H1 (cell line): ENCODE measurements at regions not wholly inside any gene's neighbourhood (a gene's known extent, or its start where the extent isn't known, plus 50 kb on each side); places are given as distances from the start of the nearest gene placed in this dataset.

Source experiments
- CTCF ChIA-PET: fragments of 300-600 bp; sonication (Branson Sonifier 250); formaldehyde crosslinking; loops from one replicate; lab custom pipeline; 2021; ENCODE audit not compliant: partially characterized antibody; lab: Charles Lee
- POLR2A ChIA-PET: fragments of 300-600 bp; sonication (Branson Sonifier 250); formaldehyde crosslinking; loops from one replicate; lab custom pipeline; 2021; ENCODE audit warnings: inconsistent platforms; ENCODE audit not compliant: partially characterized antibody; lab: Charles Lee
- DNase-seq, 2 experiments: peaks; one replicate each; pipeline versions ENCODE4 v3.0.0 to v3.0.0-alpha.2; 2010 to 2022; ENCODE audit warnings: low spot score in 2 of 2, low read depth in 1 of 2, mixed read lengths in 1 of 2
- FAIRE-seq: peaks from 2 replicates; lab custom pipeline; 2011; peaks lifted over from hg19 to GRCh38; lab: Jason Lieb, UNC
- H2AFZ ChIP-seq: 2 replicates; pipeline ENCODE4 v1.8.1; 2012; ENCODE audit warnings: low read length, inconsistent platforms
- H2AK5ac ChIP-seq: 2 replicates; pipeline ENCODE4 v1.6.1; 2013; ENCODE audit warnings: low read depth, low read length
- H2BK120ac ChIP-seq: replicated peaks from 2 replicates; pipeline ENCODE3; 2013; ENCODE audit warnings: low read depth, low read length, inconsistent platforms
- H2BK12ac ChIP-seq: 2 replicates; pipeline ENCODE4 v1.6.1; 2013; ENCODE audit warnings: low read depth, low read length
- H2BK15ac ChIP-seq: 2 replicates; pipeline ENCODE4 v1.6.1; 2013; ENCODE audit warnings: low read length
- H2BK20ac ChIP-seq: 2 replicates; pipeline ENCODE4 v1.6.1; 2013; ENCODE audit warnings: low read length
- H2BK5ac ChIP-seq: 2 replicates; pipeline ENCODE4 v1.6.1; 2013; ENCODE audit warnings: low read depth, low read length
- H3K14ac ChIP-seq: 2 replicates; pipeline ENCODE4 v1.6.1; 2013; ENCODE audit warnings: inconsistent platforms; ENCODE audit not compliant: insufficient read length
- H3K18ac ChIP-seq: 2 replicates; pipeline ENCODE4 v1.6.1; 2013; ENCODE audit warnings: low read length; ENCODE audit errors: extremely low read depth
- H3K23ac ChIP-seq: 2 replicates; pipeline ENCODE4 v1.6.1; 2013; ENCODE audit warnings: inconsistent platforms; ENCODE audit not compliant: insufficient read length
- H3K23me2 ChIP-seq: 2 replicates; pipeline ENCODE4 v1.6.1; 2013; ENCODE audit warnings: low read depth, low read length
- H3K27ac ChIP-seq: 2 replicates; pipeline ENCODE4 v1.6.1; 2011; ENCODE audit warnings: low read depth, low read length, inconsistent platforms
- H3K27me3 ChIP-seq, 4 experiments: replicated peaks in 1 of 4; 1 replicate in 1 of 4; 2 replicates in 3 of 4; pipeline versions ENCODE4 v1.6.1 to v1.8.1; 2011 to 2013; ENCODE audit warnings: low read length in 3 of 4, mild to moderate bottlenecking in 3 of 4, inconsistent platforms in 2 of 4, mixed read lengths in 2 of 4, moderate library complexity in 1 of 4; ENCODE audit not compliant: control insufficient read depth in 3 of 4, insufficient read depth in 3 of 4; ENCODE audit errors: extremely low read depth in 1 of 4
- H3K36me3 ChIP-seq, 4 experiments: 2 replicates each; pipeline versions ENCODE4 v1.6.1 to v1.8.1; 2011 to 2013; ENCODE audit warnings: mild to moderate bottlenecking in 4 of 4, low read length in 3 of 4, moderate library complexity in 2 of 4, control low read depth in 1 of 4, inconsistent platforms in 1 of 4; ENCODE audit not compliant: insufficient read depth in 4 of 4, control insufficient read depth in 2 of 4
- H3K4ac ChIP-seq: replicated peaks from 2 replicates; pipeline ENCODE3; 2013; ENCODE audit warnings: low read length, low read depth, mixed read lengths, inconsistent platforms; ENCODE audit not compliant: insufficient read length
- H3K4me1 ChIP-seq, 4 experiments: replicated peaks in 1 of 4; 1 replicate in 1 of 4; 2 replicates in 3 of 4; pipeline versions ENCODE4 v1.6.1 to v1.8.1; 2011 to 2013; ENCODE audit warnings: low read length in 3 of 4, inconsistent platforms in 2 of 4, mixed read lengths in 1 of 4; ENCODE audit not compliant: insufficient read depth in 4 of 4, control insufficient read depth in 3 of 4
- H3K4me2 ChIP-seq, 2 experiments: 2 replicates each; pipeline versions ENCODE4 v1.6.1 to v1.8.1; 2011 to 2013; ENCODE audit warnings: low read depth in 2 of 2, low read length in 2 of 2, control low read depth in 1 of 2, inconsistent platforms in 1 of 2, mild to moderate bottlenecking in 1 of 2; ENCODE audit not compliant: insufficient read depth in 1 of 2
- H3K4me3 ChIP-seq, 4 experiments: fragments of 200-600, 300-600 bp in 1 of 4; sonication (generic), shearing (Covaris generic), sonication (Bioruptor Twin) in 1 of 4; 2 replicates each; pipeline versions ENCODE4 v1.5.1 to v1.8.1; 2011 to 2016; ENCODE audit warnings: low read length in 4 of 4, low read depth in 3 of 4, control low read depth in 2 of 4, inconsistent platforms in 2 of 4, mild to moderate bottlenecking in 2 of 4, mixed read lengths in 1 of 4, moderate library complexity in 1 of 4; ENCODE audit not compliant: insufficient read depth in 2 of 4; ENCODE audit errors: extremely low read depth in 1 of 4
- H3K56ac ChIP-seq: replicated peaks from 2 replicates; pipeline ENCODE3; 2013; ENCODE audit warnings: low read depth, mild to moderate bottlenecking, mixed read lengths, low read length, inconsistent platforms; ENCODE audit not compliant: insufficient read length
- H3K79me1 ChIP-seq: 2 replicates; pipeline ENCODE4 v1.6.1; 2013; ENCODE audit warnings: low read depth, low read length, control low read depth
- H3K79me2 ChIP-seq, 2 experiments: 2 replicates each; pipeline versions ENCODE4 v1.6.1 to v1.8.1; 2012 to 2013; ENCODE audit warnings: low read length in 2 of 2, mild to moderate bottlenecking in 2 of 2, inconsistent platforms in 1 of 2; ENCODE audit not compliant: insufficient read depth in 2 of 2, control insufficient read depth in 1 of 2
- H3K9ac ChIP-seq, 4 experiments: replicated peaks in 1 of 4; 1 replicate in 1 of 4; 2 replicates in 3 of 4; pipeline versions ENCODE4 v1.6.1 to v1.8.1; 2011 to 2013; ENCODE audit warnings: low read depth in 3 of 4, low read length in 3 of 4, control low read depth in 2 of 4, mild to moderate bottlenecking in 2 of 4, moderate library complexity in 2 of 4, inconsistent platforms in 1 of 4; ENCODE audit errors: extremely low read depth in 1 of 4
- H3K9me3 ChIP-seq, 2 experiments: 2 replicates each; pipeline versions ENCODE4 v1.6.1 to v1.8.1; 2012 to 2013; ENCODE audit warnings: mild to moderate bottlenecking in 2 of 2, moderate library complexity in 2 of 2, control low read depth in 1 of 2, inconsistent platforms in 1 of 2, low read depth in 1 of 2, low read length in 1 of 2, mixed read lengths in 1 of 2; ENCODE audit not compliant: insufficient read depth in 2 of 2
- H4K20me1 ChIP-seq, 2 experiments: replicated peaks in 1 of 2; 2 replicates each; pipeline versions ENCODE3 to v1.8.1; 2011 to 2013; ENCODE audit warnings: inconsistent platforms in 2 of 2, low read length in 2 of 2, mild to moderate bottlenecking in 1 of 2; ENCODE audit not compliant: insufficient read depth in 2 of 2, control insufficient read depth in 1 of 2
- H4K5ac ChIP-seq: 2 replicates; pipeline ENCODE4 v1.6.1; 2013; ENCODE audit warnings: low read length, low read depth, mixed read lengths, inconsistent platforms; ENCODE audit not compliant: insufficient read length
- H4K8ac ChIP-seq: 2 replicates; pipeline ENCODE4 v1.8.0; 2013; ENCODE audit warnings: mild to moderate bottlenecking, moderate library complexity, low read length, inconsistent platforms; ENCODE audit not compliant: insufficient read depth; ENCODE audit errors: extremely low read depth
- H4K91ac ChIP-seq: replicated peaks from 2 replicates; pipeline ENCODE3; 2013; ENCODE audit warnings: low read length, mixed read lengths, inconsistent platforms; ENCODE audit not compliant: insufficient read length
- JUND ChIP-seq: IDR thresholded peaks from 2 replicates; pipeline ENCODE4 v1.6.1; 2011; ENCODE audit warnings: mild to moderate bottlenecking, improper control_type of control experiment, low read length
- TAF7 ChIP-seq: optimal IDR thresholded peaks from 2 replicates; pipeline ENCODE3; 2011; ENCODE audit warnings: low read depth, mild to moderate bottlenecking, inconsistent platforms, low read length, moderate library complexity, borderline replicate concordance

GRCh38 chr18:11256251-11256650 lies 106.9 kb upstream of the PIEZO2 start:
- Histone ChIP-seq H3K4me2 (no peak overlapping the region), H3K18ac (no peak overlapping the region), H3K4me3 (no peak overlapping the region), H2AK5ac (no peak overlapping the region), H4K5ac (no peak overlapping the region), H3K4me1 (peaks cover 0 to 2% (median 0%) of the 10 kb centered on the region in 4 experiments; a peak in 2 of 7 replicates), H3K27ac (no peak overlapping the region), H2BK120ac (no peak overlapping the region), H3K27me3 (no peaks in the 10 kb centered on the region), H2BK20ac (no peak overlapping the region), H2BK15ac (no peak overlapping the region), H4K8ac (no peak overlapping the region), H2BK12ac (no peak overlapping the region), H3K23ac (no peak overlapping the region), H3K23me2 (no peaks in the 10 kb centered on the region), H3K36me3 (no peaks in the 10 kb centered on the region), H3K79me1 (no peaks in the 10 kb centered on the region), H3K9me3 (no peaks in the 10 kb centered on the region), H3K4ac (no peak overlapping the region), H3K79me2 (no peaks in the 10 kb centered on the region), H3K14ac (no peak overlapping the region), H2AFZ (no peak overlapping the region), H4K20me1 (no peaks in the 10 kb centered on the region), H3K9ac (no peak overlapping the region), H4K91ac (no peak overlapping the region), H3K56ac (no peak overlapping the region), H2BK5ac (no peak overlapping the region)
- ChIA-PET CTCF (interaction anchor here (1.5 kb wide), 1 partner anchor 54 kb away, joined by 4 read pairs; no protein-coding TSS in a partner anchor), POLR2A (no interaction called here)
- TF ChIP-seq JUND: no peak
- TF ChIP-seq TAF7: no peak
- no peak for FAIRE-seq
- no peak for DNase-seq
